Osteoblast (primary cell): ENCODE measurements at regions not wholly inside any gene's neighbourhood (a gene's known extent, or its start where the extent isn't known, plus 50 kb on each side); places are given as distances from the start of the nearest gene placed in this dataset.

ENCODE experiments used
- DNase-seq: peaks from one replicate; pipeline ENCODE4 v3.0.0; 2011; ENCODE audit warnings: low spot score, mixed read lengths; ENCODE audit not compliant: insufficient read length; ENCODE audit errors: missing footprints
- H2AFZ ChIP-seq: 2 replicates; pipeline ENCODE4 v1.6.0; 2011; ENCODE audit warnings: mild to moderate bottlenecking, low read length
- H3K27ac ChIP-seq: 2 replicates; pipeline ENCODE4 v1.5.1; 2011; ENCODE audit warnings: mild to moderate bottlenecking, low read depth, low read length, moderate library complexity
- H3K27me3 ChIP-seq: 2 replicates; pipeline ENCODE4 v1.6.0; 2012; ENCODE audit warnings: mild to moderate bottlenecking, control low read depth, inconsistent platforms, low read length, moderate library complexity; ENCODE audit not compliant: insufficient read depth
- H3K36me3 ChIP-seq: 2 replicates; pipeline ENCODE4 v1.5.1; 2011; ENCODE audit warnings: mild to moderate bottlenecking, low read length, control low read depth, moderate library complexity; ENCODE audit not compliant: insufficient read depth
- H3K4me1 ChIP-seq: 2 replicates; pipeline ENCODE4 v1.5.1; 2011; ENCODE audit warnings: mild to moderate bottlenecking, low read length, control low read depth, moderate library complexity; ENCODE audit not compliant: insufficient read depth
- H3K4me2 ChIP-seq: 2 replicates; pipeline ENCODE4 v1.6.0; 2011; ENCODE audit warnings: mild to moderate bottlenecking, low read length; ENCODE audit not compliant: insufficient read depth
- H3K4me3 ChIP-seq: fragments of 200-600 bp; sonication (generic); 3 replicates; pipeline ENCODE4 v1.5.1; 2012; ENCODE audit warnings: mild to moderate bottlenecking, low read length, inconsistent platforms; ENCODE audit not compliant: insufficient read depth
- H3K79me2 ChIP-seq: 2 replicates; pipeline ENCODE4 v1.6.0; 2012; ENCODE audit warnings: mild to moderate bottlenecking, low read length, control low read depth, inconsistent platforms; ENCODE audit not compliant: insufficient read depth
- H3K9me3 ChIP-seq: 2 replicates; pipeline ENCODE4 v1.5.1; 2011; ENCODE audit warnings: low read depth, low read length, control low read depth
- H4K20me1 ChIP-seq: 2 replicates; pipeline ENCODE4 v1.6.0; 2012; ENCODE audit warnings: mild to moderate bottlenecking, low read length, control low read depth; ENCODE audit not compliant: insufficient read depth
- TF ChIP-seq, protein P1 (sequence below): IDR thresholded peaks from 2 replicates; pipeline ENCODE4 v1.5.1; 2011; ENCODE audit warnings: mild to moderate bottlenecking, low read depth, low read length, moderate library complexity; ENCODE audit errors: extremely low read depth

DNA sequence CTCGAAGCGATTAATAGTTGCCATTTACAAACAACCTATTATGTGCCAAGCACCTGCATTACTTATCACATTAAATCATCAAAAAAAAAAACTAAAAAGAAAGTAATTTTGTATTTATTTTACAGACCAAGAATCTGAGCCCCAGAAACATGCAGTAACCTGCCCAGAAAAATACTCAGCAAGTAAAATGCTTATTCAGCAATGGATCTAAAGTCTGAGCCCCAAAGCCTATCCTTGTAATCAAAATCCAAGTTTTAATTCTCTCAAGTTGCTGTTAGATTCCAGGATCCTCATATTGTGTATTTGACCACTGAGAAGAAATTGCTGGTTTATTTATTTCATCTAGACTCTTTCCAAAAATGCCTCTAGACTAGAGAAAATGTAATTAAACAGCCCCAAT lies 783.3 kb upstream of the API5 start:
- H2AFZ ChIP-seq: no peak overlapping the region
- H4K20me1 ChIP-seq: no peaks in the 10 kb centered on the region
- H3K4me3 ChIP-seq: no peak overlapping the region
- H3K9me3 ChIP-seq: no peaks in the 10 kb centered on the region
- H3K4me2 ChIP-seq: no peak overlapping the region
- H3K27me3 ChIP-seq: no peaks in the 10 kb centered on the region
- TF ChIP-seq, protein P1, sequence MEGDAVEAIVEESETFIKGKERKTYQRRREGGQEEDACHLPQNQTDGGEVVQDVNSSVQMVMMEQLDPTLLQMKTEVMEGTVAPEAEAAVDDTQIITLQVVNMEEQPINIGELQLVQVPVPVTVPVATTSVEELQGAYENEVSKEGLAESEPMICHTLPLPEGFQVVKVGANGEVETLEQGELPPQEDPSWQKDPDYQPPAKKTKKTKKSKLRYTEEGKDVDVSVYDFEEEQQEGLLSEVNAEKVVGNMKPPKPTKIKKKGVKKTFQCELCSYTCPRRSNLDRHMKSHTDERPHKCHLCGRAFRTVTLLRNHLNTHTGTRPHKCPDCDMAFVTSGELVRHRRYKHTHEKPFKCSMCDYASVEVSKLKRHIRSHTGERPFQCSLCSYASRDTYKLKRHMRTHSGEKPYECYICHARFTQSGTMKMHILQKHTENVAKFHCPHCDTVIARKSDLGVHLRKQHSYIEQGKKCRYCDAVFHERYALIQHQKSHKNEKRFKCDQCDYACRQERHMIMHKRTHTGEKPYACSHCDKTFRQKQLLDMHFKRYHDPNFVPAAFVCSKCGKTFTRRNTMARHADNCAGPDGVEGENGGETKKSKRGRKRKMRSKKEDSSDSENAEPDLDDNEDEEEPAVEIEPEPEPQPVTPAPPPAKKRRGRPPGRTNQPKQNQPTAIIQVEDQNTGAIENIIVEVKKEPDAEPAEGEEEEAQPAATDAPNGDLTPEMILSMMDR: no peak
- H3K36me3 ChIP-seq: no peaks in the 10 kb centered on the region
- no peaks in the 10 kb centered on the region for H3K79me2 ChIP-seq
- DNase-seq: no peak
- H3K4me1 ChIP-seq: no peaks in the 10 kb centered on the region
- H3K27ac ChIP-seq: no peak overlapping the region

DNA sequence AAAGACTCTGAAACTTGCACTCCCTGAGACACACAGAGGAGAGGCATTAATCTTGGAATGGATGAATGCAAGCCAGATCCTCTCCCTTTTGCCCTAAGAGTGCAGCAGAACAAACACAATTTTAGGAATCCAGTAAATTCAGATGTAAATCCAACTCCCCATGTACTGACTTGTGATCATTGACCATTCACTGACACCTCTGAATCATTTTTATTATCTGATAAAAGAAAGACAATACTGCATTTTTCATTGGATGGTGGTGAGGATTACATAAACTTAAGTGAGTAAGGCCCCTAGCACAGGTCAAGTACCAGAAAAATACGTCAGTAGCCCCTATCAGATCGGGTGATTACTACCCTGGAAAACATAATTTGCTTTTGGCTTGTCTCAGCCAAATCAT lies 782.9 kb upstream of the API5 start:
- Histone ChIP-seq H3K79me2 (no peaks in the 10 kb centered on the region), H3K27ac (no peak overlapping the region), H3K4me3 (no peak overlapping the region), H3K36me3 (no peaks in the 10 kb centered on the region), H4K20me1 (no peaks in the 10 kb centered on the region), H2AFZ (no peak overlapping the region), H3K9me3 (no peaks in the 10 kb centered on the region), H3K4me1 (no peaks in the 10 kb centered on the region), H3K27me3 (no peaks in the 10 kb centered on the region), H3K4me2 (no peak overlapping the region)
- TF ChIP-seq, protein P1: no peak
- DNase-seq: no peak

DNA sequence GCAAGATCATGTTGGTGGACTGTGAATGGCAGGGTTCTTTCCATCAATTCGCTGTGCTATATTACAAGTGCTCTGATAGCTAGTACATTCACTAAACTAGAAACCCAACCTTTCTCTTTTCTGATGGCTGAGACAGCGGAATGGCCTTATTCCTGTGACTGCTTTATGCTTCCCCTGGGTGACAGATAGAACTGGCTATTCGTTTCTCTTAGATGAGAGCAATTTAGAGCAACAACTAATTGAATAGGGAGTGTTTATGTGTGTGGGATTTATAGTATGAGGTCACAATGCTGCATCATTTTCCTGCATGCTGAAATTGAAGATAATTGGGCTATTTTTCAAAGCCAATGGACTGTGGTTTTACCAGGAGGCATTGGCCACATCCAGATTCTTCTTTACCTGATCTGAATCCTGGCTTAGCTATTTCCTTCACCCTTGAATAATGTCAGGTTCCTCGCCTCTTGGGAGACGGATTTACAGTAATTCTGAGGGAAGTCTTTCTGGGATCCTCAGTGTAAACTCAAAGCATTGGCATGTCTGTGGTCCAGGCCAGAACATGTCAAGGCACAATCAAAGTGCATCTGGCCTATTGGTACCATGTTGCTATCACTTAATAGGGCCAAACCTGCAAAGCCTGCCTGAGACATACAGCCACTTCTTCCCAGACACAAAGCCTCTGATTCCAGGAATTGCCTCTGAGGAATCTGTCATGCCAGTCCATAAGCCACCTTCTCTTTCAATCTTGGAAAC lies 775.0 kb upstream of the API5 start:
- Histone ChIP-seq H3K4me3 (no peak overlapping the region), H3K4me1 (no peaks in the 10 kb centered on the region), H3K9me3 (no peaks in the 10 kb centered on the region)

DNA sequence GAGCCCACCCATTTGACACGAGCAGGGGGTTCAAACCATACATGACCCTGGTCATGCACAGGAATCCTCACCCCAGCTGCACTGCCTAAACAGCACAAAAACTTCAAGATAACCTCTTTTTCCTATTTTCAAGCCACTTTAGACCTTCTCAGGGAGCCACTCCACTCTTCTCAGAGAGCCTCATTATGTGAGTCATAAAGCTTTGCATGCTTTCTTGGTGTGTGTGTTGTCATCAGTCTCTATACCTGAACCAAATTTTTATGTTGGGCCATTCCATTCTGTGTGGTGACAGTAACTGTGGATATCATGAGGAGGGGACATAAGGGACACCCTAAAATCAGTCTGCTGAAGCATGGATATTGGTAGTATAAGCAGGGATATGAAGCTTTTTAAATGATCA lies 769.5 kb upstream of the API5 start:
- no peaks in the 10 kb centered on the region for H3K9me3 ChIP-seq
- H3K27me3 ChIP-seq: no peaks in the 10 kb centered on the region
- DNase-seq: no peak
- no peak overlapping the region for H2AFZ ChIP-seq
- no peak overlapping the region for H3K4me2 ChIP-seq
- H3K4me3 ChIP-seq: no peak overlapping the region
- TF ChIP-seq, protein P1: no peak
- no peaks in the 10 kb centered on the region for H3K36me3 ChIP-seq
- no peak overlapping the region for H3K27ac ChIP-seq
- no peaks in the 10 kb centered on the region for H3K79me2 ChIP-seq
- H3K4me1 ChIP-seq: no peaks in the 10 kb centered on the region
- H4K20me1 ChIP-seq: no peaks in the 10 kb centered on the region

More for the DNA sequence above, 775.0 kb upstream of the API5 start:
- no peak for DNase-seq
- Histone ChIP-seq H3K79me2 (no peaks in the 10 kb centered on the region), H3K4me2 (no peak overlapping the region), H3K27me3 (no peaks in the 10 kb centered on the region), H3K36me3 (no peaks in the 10 kb centered on the region), H4K20me1 (no peaks in the 10 kb centered on the region), H2AFZ (no peak overlapping the region), H3K27ac (no peak overlapping the region)
- TF ChIP-seq, protein P1: no peak
